ENCODE measurements at regions not wholly inside any gene's neighbourhood (a gene's known extent, or its start where the extent isn't known, plus 50 kb on each side); places are given as distances from the start of the nearest gene placed in this dataset.

GRCh38 chr4:78989697-78990270 is 50.5 kb upstream of the PAQR3 start:
- Histone ChIP-seq H3K4me1 (replicated peaks in 1 of 2; ENCODE audit: control insufficient read depth in 2 of 2, insufficient read depth in 2 of 2, low read length in 2 of 2) (peaks cover 0 to 2% of the 10 kb centered on the region in 2 experiments; a peak in 1 of 5 replicates), H3K4me3 (no peak overlapping the region), H4K20me1 (replicated peaks; ENCODE audit: control insufficient read depth, insufficient read depth, low read length) (no peaks in the 10 kb centered on the region), H2AFZ (ENCODE audit: low read depth, low read length) (no peak overlapping the region), H3K9me3 (replicated peaks; ENCODE audit: control insufficient read depth, insufficient read depth, low read depth, low read length) (no peaks in the 10 kb centered on the region), H3K9me1 (ENCODE audit: control insufficient read depth, insufficient read depth, low read length) (no peaks in the 10 kb centered on the region), H3K27me3 (ENCODE audit: control insufficient read depth in 2 of 2, insufficient read depth in 2 of 2, low read length in 2 of 2) (no peaks in the 10 kb centered on the region), H3K27ac (ENCODE audit: extremely low read depth, low read depth, low read length) (no peak overlapping the region), H3K4me2 (ENCODE audit: insufficient read depth, low read length) (no peak overlapping the region), H3K9ac (ENCODE audit: insufficient read depth in 1 of 2, low read depth in 2 of 2, low read length in 2 of 2) (no peak overlapping the region), H3K79me2 (ENCODE audit: control insufficient read depth, insufficient read depth, low read length) (no peaks in the 10 kb centered on the region), H3K36me3 (ENCODE audit: control insufficient read depth, insufficient read depth, low read length) (no peaks in the 10 kb centered on the region)
- intact Hi-C loops (cut with micrococcal nuclease) (no loop called here), in situ Hi-C loops (cut with MboI) (no loop called here)
- TF ChIP-seq CREM (IDR thresholded peaks at IDR 0.05; ENCODE audit: low read depth) (0 out of 2 replicates have a peak, but pooled peaks have one; percentile 6), CTBP1 (IDR thresholded peaks at IDR 0.05; ENCODE audit: borderline replicate concordance) (no peak)
- DNase-seq (ENCODE audit: extremely low read depth in 1 of 4, low spot score in 3 of 4): no peak
- CTCF ChIA-PET (ENCODE audit: low intra/inter-chr PET ratio): no interaction called here
- POLR2A ChIA-PET: no interaction called here
- no TSS peak for BruUV-seq (replicated peaks)
- peak; percentile 56 for FAIRE-seq
- ATAC-seq: no peak
- 25% methylated on average over 10 of the region's 19 CpGs for WGBS (ENCODE audit: insufficient coverage, low coverage, missing lambda C conversion rate)

All from K562 (cell line).